ENCODE measurements at regions not wholly inside any gene's neighbourhood (a gene's known extent, or its start where the extent isn't known, plus 50 kb on each side); places are given as distances from the start of the nearest gene placed in this dataset.
A peak's percentile ranks its signal among the peaks of the same experiment; 100 is the strongest.

DNA sequence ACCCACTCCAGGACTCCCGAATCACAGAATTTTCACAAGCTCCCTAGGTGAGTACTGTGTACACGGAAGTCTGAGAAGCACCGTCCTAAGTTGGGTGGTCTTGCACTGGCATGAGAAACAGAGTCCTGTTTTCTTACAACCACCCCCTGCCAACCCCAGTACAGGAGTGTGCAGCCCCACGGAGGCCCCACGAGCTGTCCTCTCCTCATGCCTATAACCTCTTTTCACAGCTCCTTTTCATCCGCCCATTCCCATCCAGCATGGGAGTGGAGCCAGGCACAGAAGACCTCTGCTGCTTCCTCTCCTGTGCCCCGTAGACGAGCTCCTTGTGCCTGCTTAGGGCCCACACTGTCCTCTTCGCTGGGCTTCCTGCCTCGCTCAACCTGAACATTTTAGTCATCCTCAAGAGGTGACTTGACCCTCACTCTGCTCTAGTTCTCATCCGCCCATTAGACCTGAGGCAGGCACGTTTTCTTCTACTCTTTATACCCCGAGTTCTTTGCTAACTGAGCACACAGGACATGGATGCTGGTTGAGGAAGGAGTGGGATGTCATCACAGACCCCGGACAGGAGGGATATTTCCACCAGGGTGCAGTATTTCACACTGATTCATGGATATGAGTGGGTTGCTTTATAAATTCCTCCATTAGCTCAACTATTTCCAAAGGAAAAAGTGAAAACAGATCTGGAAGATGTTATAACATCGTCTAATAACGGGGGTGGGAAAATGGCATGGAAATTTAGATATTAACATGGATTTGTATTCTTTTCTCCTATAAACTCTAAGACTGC lies 160.5 kb downstream of the TTLL2 start:
- H3K4me1 ChIP-seq, result no peaks in the 10 kb centered on the region
- H3K27me3 ChIP-seq, result no peaks in the 10 kb centered on the region
- H3K27ac ChIP-seq, result no peak overlapping the region
- TF ChIP-seq, protein P1, sequence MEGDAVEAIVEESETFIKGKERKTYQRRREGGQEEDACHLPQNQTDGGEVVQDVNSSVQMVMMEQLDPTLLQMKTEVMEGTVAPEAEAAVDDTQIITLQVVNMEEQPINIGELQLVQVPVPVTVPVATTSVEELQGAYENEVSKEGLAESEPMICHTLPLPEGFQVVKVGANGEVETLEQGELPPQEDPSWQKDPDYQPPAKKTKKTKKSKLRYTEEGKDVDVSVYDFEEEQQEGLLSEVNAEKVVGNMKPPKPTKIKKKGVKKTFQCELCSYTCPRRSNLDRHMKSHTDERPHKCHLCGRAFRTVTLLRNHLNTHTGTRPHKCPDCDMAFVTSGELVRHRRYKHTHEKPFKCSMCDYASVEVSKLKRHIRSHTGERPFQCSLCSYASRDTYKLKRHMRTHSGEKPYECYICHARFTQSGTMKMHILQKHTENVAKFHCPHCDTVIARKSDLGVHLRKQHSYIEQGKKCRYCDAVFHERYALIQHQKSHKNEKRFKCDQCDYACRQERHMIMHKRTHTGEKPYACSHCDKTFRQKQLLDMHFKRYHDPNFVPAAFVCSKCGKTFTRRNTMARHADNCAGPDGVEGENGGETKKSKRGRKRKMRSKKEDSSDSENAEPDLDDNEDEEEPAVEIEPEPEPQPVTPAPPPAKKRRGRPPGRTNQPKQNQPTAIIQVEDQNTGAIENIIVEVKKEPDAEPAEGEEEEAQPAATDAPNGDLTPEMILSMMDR (IDR thresholded peaks at IDR 0.05), result peak in 2 of 4 donors; percentile 12 to 24
- H3K4me3 ChIP-seq, result no peak overlapping the region
- FAIRE-seq, result no peak
- peak in 3 of 4 donors; percentile 60 to 76 (median 74) for ATAC-seq
- no peaks in the 10 kb centered on the region for H3K36me3 ChIP-seq
- 67 to 77% methylated on average over 16 of the region's 16 CpGs for WGBS, 2 donors
- intact Hi-C loops (cut with DNase I), result no loop called here
- H3K9me3 ChIP-seq, result no peaks in the 10 kb centered on the region
- DNase-seq, result no peak

DNA sequence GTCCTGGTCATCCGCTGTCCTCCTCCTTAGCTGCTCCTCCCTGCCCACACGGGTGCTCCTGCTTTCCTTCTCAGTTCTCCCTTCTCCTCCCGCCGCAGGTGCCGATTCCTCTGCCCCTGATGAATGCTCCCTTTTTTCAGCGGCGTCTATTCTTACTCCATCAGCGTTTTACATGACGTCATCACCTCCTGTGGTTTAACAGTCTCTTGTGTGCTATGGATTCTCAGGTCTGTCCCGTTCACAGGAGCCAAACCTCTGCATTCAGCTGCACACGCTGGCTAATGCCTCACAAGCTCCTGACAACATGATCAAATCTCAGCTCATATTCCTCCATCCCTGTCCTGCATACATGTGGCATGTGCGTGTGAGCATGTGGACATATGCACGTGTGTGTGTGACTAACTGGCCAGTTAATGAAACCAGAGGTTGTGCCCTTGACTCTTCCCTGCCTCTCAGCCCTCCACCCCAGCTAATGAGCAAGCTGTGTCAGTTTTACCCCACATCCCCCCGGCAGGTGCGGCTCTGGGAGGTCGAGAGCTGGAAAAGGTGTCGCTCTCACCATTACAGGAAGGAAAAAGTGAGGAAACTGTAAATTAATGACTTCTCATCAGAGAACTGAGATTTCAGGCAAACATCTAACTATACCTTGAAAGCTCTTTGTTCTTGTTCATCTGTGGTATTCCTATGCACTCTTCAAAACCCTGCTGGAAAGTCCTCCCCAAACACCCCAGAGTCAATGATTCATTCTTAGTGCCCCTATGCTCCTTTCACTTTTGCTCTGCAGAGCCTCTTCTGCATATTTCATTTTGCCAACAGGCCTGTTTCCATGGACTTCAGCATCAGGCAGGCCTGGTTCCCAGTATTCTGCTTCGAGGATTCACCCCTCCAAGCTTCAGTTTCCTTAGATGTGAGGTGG lies 163.1 kb downstream of the TTLL2 start:
- ATAC-seq, result no peak
- no peaks in the 10 kb centered on the region for H3K4me1 ChIP-seq
- TF ChIP-seq, protein P1 (IDR thresholded peaks at IDR 0.05), result no peak
- no peaks in the 10 kb centered on the region for H3K9me3 ChIP-seq
- 68% methylated on average over 18 of the region's 18 CpGs for WGBS, 2 donors
- no peak overlapping the region for H3K4me3 ChIP-seq
- no peak for DNase-seq
- intact Hi-C loops (cut with DNase I), result no loop called here
- H3K27ac ChIP-seq, result no peak overlapping the region
- FAIRE-seq, result no peak
- no peaks in the 10 kb centered on the region for H3K27me3 ChIP-seq
- H3K36me3 ChIP-seq, result no peaks in the 10 kb centered on the region

DNA sequence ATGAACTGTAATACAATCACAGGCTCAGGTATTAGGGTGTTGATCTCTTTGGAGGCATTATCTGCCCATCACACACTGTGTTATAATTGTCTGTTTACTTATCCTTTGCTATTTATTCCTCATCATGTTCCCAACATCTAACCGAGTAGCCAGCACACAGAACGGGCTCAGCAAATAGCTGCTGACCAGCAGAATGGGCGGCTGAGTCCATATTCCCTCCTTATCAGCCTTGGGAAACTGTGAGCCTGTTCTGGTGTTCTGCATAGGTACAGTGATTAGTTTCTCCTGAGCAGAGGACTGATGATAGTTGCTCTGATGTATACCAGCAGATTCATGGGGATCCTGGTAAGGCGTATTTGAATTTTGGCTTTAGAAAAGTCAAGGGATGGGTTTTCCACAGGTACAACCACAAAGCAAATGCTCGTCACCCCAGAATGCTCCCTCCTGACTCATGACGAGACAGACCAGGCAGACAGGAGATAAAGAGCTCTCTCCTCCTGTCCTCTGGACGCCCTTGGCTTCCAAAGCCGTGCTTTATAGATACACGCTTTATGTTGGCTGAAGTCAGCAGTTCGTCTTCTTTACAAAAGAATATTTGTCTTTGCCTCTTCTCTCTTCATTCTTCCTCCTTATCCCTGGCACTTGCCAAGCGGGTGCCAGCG lies 166.7 kb downstream of the TTLL2 start:
- ATAC-seq (no peak), DNase-seq (no peak), FAIRE-seq (no peak)
- no peaks in the 10 kb centered on the region for H3K9me3 ChIP-seq
- H3K27ac ChIP-seq, result no peak overlapping the region
- H3K27me3 ChIP-seq, result no peaks in the 10 kb centered on the region
- TF ChIP-seq, protein P1 (IDR thresholded peaks at IDR 0.05), result no peak
- H3K36me3 ChIP-seq, result no peaks in the 10 kb centered on the region
- no peak overlapping the region for H3K4me3 ChIP-seq
- 62 to 74% methylated on average over 12 of the region's 12 CpGs for WGBS, 2 donors
- no peaks in the 10 kb centered on the region for H3K4me1 ChIP-seq
- intact Hi-C loops (cut with DNase I), result no loop called here

- no peak overlapping the region for H3K4me3 ChIP-seq
- ATAC-seq (no peak), DNase-seq (no peak), FAIRE-seq (no peak)
- 58 to 66% methylated on average over 12 of the region's 12 CpGs for WGBS, 2 donors
- no peaks in the 10 kb centered on the region for H3K36me3 ChIP-seq
- H3K9me3 ChIP-seq, result no peaks in the 10 kb centered on the region
- TF ChIP-seq, protein P1 (IDR thresholded peaks at IDR 0.05), result no peak
- H3K27ac ChIP-seq, result no peak overlapping the region
- intact Hi-C loops (cut with DNase I), result no loop called here
- H3K27me3 ChIP-seq, result no peaks in the 10 kb centered on the region
- no peaks in the 10 kb centered on the region for H3K4me1 ChIP-seq
Measured at GRCh38 chr6:167492100-167492449, 167.2 kb downstream of the TTLL2 start.
